Activated naive CD8-positive, alpha-beta T cell treated with anti-CD3 and anti-CD28 coated beads, Interleukin-2, amount 10 ng/mL, durations not matched to agents 7 days and 5 days (primary cell): ENCODE measurements at regions not wholly inside any gene's neighbourhood (a gene's known extent, or its start where the extent isn't known, plus 50 kb on each side); places are given as distances from the start of the nearest gene placed in this dataset.
"Not testable (repeated sequence)": the region's sequence is repeated elsewhere in the genome, so short reads cannot be mapped to it uniquely, and the experiment has no call there.

ENCODE experiments used
- ATAC-seq: fragments of 150-1000 bp; cut with Tn5 transposase; one replicate; pipeline ENCODE4 v1.10.0; 2021; ENCODE audit warnings: low read depth, moderate library complexity
- POLR2A ChIA-PET: fragments of 350-600 bp; sonication (Branson Sonifier 250); formaldehyde crosslinking; loops from one replicate; lab custom pipeline; 2021; ENCODE audit warnings: antibody characterized with exemption; lab: Charles Lee
- DNase-seq: peaks from one replicate; pipeline ENCODE4 v3.0.0; 2021
- H3K27ac Mint-ChIP-seq: one replicate; pipeline ENCODE4 v1.8.0; 2022; ENCODE audit warnings: mild to moderate bottlenecking, mixed read lengths
- H3K27me3 Mint-ChIP-seq: one replicate; pipeline ENCODE4 v1.8.0; 2022; ENCODE audit warnings: mild to moderate bottlenecking, moderate library complexity, mixed read lengths
- H3K36me3 Mint-ChIP-seq: one replicate; pipeline ENCODE4 v1.8.0; 2021; ENCODE audit warnings: mild to moderate bottlenecking, mixed read lengths
- H3K4me1 Mint-ChIP-seq: one replicate; pipeline ENCODE4 v1.8.0; 2021; ENCODE audit warnings: mixed read lengths
- H3K4me3 Mint-ChIP-seq: one replicate; pipeline ENCODE4 v1.8.0; 2022; ENCODE audit warnings: mild to moderate bottlenecking, moderate library complexity, mixed read lengths
- H3K9me3 Mint-ChIP-seq: one replicate; pipeline ENCODE4 v1.8.0; 2021; ENCODE audit warnings: mixed read lengths

GRCh38 chr9:764986-765385 is 76.5 kb upstream of the DMRT1 start:
- POLR2A ChIA-PET = no interaction called here
- H3K4me3 Mint-ChIP-seq = no peak overlapping the region
- H3K4me1 Mint-ChIP-seq = peaks cover 16% of the 10 kb centered on the region
- H3K27ac Mint-ChIP-seq = no peak overlapping the region
- ATAC-seq = no peak
- no peak for DNase-seq
- H3K9me3 Mint-ChIP-seq = peaks cover 2% of the 10 kb centered on the region
- no peaks in the 10 kb centered on the region for H3K36me3 Mint-ChIP-seq
- H3K27me3 Mint-ChIP-seq = peaks cover 27% of the 10 kb centered on the region

- H3K36me3 Mint-ChIP-seq, H3K27ac Mint-ChIP-seq, DNase-seq, H3K4me1 Mint-ChIP-seq, H3K9me3 Mint-ChIP-seq, POLR2A ChIA-PET, H3K4me3 Mint-ChIP-seq, ATAC-seq: not testable (repeated sequence)
- H3K27me3 Mint-ChIP-seq = peaks cover 44% of the 10 kb centered on the region
These were observed 74.4 kb upstream of the DMRT1 start for GRCh38 chr9:767061-767561.

- POLR2A ChIA-PET = no interaction called here
- Mint-ChIP-seq H3K27me3 (peaks cover 45% of the 10 kb centered on the region), H3K36me3 (no peaks in the 10 kb centered on the region), H3K9me3 (peaks cover 6% of the 10 kb centered on the region), H3K27ac (no peak overlapping the region), H3K4me3 (no peak overlapping the region), H3K4me1 (no peaks in the 10 kb centered on the region)
- ATAC-seq (no peak), DNase-seq (no peak)
These were observed 65.4 kb upstream of the DMRT1 start for GRCh38 chr9:776086-776485.

GRCh38 chr9:777978-778377 is 63.5 kb upstream of the DMRT1 start:
- POLR2A ChIA-PET = no interaction called here
- ATAC-seq (no peak), DNase-seq (no peak)
- Mint-ChIP-seq H3K4me1 (peaks cover 1% of the 10 kb centered on the region), H3K4me3 (no peak overlapping the region), H3K9me3 (peaks cover 6% of the 10 kb centered on the region), H3K27me3 (peaks cover 39% of the 10 kb centered on the region), H3K27ac (no peak overlapping the region), H3K36me3 (no peaks in the 10 kb centered on the region)

- ATAC-seq (no peak), DNase-seq (no peak)
- H3K27me3 Mint-ChIP-seq = peaks cover 13% of the 10 kb centered on the region
- POLR2A ChIA-PET = no interaction called here
- H3K9me3 Mint-ChIP-seq = no peaks in the 10 kb centered on the region
- H3K4me1 Mint-ChIP-seq = peaks cover 1% of the 10 kb centered on the region
- no peak overlapping the region for H3K4me3 Mint-ChIP-seq
- H3K27ac Mint-ChIP-seq = no peak overlapping the region
- no peaks in the 10 kb centered on the region for H3K36me3 Mint-ChIP-seq
These were observed 57.3 kb upstream of the DMRT1 start for GRCh38 chr9:784202-784601.

- Mint-ChIP-seq H3K27ac (no peak overlapping the region), H3K9me3 (no peaks in the 10 kb centered on the region), H3K27me3 (peaks cover 13% of the 10 kb centered on the region), H3K36me3 (no peaks in the 10 kb centered on the region), H3K4me3 (no peak overlapping the region), H3K4me1 (peaks cover 1% of the 10 kb centered on the region)
- POLR2A ChIA-PET = no interaction called here
- DNase-seq (no peak), ATAC-seq (no peak)
These were observed 56.6 kb upstream of the DMRT1 start for GRCh38 chr9:784916-785315.

GRCh38 chr9:785997-786396 is 55.5 kb upstream of the DMRT1 start:
- Mint-ChIP-seq H3K27ac (no peak overlapping the region), H3K27me3 (peaks cover 10% of the 10 kb centered on the region), H3K9me3 (no peaks in the 10 kb centered on the region), H3K36me3 (no peaks in the 10 kb centered on the region), H3K4me1 (peaks cover 1% of the 10 kb centered on the region), H3K4me3 (no peak overlapping the region)
- no peak for ATAC-seq
- no peak for DNase-seq
- POLR2A ChIA-PET = no interaction called here

- Mint-ChIP-seq H3K27me3 (peaks cover 10% of the 10 kb centered on the region), H3K4me1 (peaks cover 1% of the 10 kb centered on the region), H3K36me3 (no peaks in the 10 kb centered on the region), H3K27ac (no peak overlapping the region), H3K9me3 (no peaks in the 10 kb centered on the region), H3K4me3 (no peak overlapping the region)
- DNase-seq (no peak), ATAC-seq (no peak)
- POLR2A ChIA-PET = no interaction called here
These were observed 55.1 kb upstream of the DMRT1 start for GRCh38 chr9:786405-786804.

GRCh38 chr9:788777-789176 is 52.7 kb upstream of the DMRT1 start:
- POLR2A ChIA-PET = no interaction called here
- H3K9me3 Mint-ChIP-seq = no peaks in the 10 kb centered on the region
- no peak for ATAC-seq
- no peaks in the 10 kb centered on the region for H3K36me3 Mint-ChIP-seq
- H3K4me1 Mint-ChIP-seq = no peaks in the 10 kb centered on the region
- no peak overlapping the region for H3K4me3 Mint-ChIP-seq
- DNase-seq = no peak
- no peak overlapping the region for H3K27ac Mint-ChIP-seq
- H3K27me3 Mint-ChIP-seq = peaks cover 3% of the 10 kb centered on the region
